Suprapubic skin (tissue), 3 donors: ENCODE measurements at regions not wholly inside any gene's neighbourhood (a gene's known extent, or its start where the extent isn't known, plus 50 kb on each side); places are given as distances from the start of the nearest gene placed in this dataset.

Experiments
- POLR2A ChIP-seq, 2 donors: fragments of 450-650 bp; IDR thresholded peaks; one replicate each; pipeline ENCODE4 v1.6.1; 2017; ENCODE audit warnings: antibody characterized with exemption in 2 of 2, mild to moderate bottlenecking in 2 of 2, moderate library complexity in 2 of 2
- TF ChIP-seq, protein P1 (sequence below), 2 donors: fragments of 200-600 bp in 1 of 2; fragments of 450-650 bp in 1 of 2; sonication (generic) in 1 of 2; IDR thresholded peaks; one replicate each; pipeline ENCODE4 v1.5.1; 2016 to 2019; ENCODE audit warnings: antibody characterized with exemption in 2 of 2, mild to moderate bottlenecking in 1 of 2, moderate library complexity in 1 of 2

DNA sequence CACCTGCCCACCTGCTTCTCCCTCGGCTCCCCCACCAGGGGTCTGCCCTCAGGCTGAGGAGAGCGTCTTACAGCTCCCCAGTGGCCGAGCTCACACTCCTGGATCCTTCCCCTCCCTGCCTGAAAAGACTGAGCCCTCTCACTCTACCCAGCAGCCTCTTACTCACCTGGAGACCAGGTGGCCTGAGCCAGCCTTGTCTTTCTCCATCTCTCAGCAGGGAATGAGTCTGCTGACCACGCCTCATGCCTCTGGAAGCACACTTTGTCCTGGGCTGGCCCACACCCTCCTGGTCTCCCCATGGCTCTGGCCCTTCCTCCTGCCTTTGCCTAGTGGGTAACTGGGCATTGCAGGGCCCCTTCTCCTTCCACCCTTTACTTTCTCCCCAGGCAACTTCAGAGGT, 177.2 kb downstream of the ENGASE start:
- TF ChIP-seq, protein P1, sequence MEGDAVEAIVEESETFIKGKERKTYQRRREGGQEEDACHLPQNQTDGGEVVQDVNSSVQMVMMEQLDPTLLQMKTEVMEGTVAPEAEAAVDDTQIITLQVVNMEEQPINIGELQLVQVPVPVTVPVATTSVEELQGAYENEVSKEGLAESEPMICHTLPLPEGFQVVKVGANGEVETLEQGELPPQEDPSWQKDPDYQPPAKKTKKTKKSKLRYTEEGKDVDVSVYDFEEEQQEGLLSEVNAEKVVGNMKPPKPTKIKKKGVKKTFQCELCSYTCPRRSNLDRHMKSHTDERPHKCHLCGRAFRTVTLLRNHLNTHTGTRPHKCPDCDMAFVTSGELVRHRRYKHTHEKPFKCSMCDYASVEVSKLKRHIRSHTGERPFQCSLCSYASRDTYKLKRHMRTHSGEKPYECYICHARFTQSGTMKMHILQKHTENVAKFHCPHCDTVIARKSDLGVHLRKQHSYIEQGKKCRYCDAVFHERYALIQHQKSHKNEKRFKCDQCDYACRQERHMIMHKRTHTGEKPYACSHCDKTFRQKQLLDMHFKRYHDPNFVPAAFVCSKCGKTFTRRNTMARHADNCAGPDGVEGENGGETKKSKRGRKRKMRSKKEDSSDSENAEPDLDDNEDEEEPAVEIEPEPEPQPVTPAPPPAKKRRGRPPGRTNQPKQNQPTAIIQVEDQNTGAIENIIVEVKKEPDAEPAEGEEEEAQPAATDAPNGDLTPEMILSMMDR (IDR thresholded peaks at IDR 0.05) = no peak
- TF ChIP-seq POLR2A (IDR thresholded peaks at IDR 0.05) = no peak
